ENCODE measurements at regions not wholly inside any gene's neighbourhood (a gene's known extent, or its start where the extent isn't known, plus 50 kb on each side); places are given as distances from the start of the nearest gene placed in this dataset.

DNA sequence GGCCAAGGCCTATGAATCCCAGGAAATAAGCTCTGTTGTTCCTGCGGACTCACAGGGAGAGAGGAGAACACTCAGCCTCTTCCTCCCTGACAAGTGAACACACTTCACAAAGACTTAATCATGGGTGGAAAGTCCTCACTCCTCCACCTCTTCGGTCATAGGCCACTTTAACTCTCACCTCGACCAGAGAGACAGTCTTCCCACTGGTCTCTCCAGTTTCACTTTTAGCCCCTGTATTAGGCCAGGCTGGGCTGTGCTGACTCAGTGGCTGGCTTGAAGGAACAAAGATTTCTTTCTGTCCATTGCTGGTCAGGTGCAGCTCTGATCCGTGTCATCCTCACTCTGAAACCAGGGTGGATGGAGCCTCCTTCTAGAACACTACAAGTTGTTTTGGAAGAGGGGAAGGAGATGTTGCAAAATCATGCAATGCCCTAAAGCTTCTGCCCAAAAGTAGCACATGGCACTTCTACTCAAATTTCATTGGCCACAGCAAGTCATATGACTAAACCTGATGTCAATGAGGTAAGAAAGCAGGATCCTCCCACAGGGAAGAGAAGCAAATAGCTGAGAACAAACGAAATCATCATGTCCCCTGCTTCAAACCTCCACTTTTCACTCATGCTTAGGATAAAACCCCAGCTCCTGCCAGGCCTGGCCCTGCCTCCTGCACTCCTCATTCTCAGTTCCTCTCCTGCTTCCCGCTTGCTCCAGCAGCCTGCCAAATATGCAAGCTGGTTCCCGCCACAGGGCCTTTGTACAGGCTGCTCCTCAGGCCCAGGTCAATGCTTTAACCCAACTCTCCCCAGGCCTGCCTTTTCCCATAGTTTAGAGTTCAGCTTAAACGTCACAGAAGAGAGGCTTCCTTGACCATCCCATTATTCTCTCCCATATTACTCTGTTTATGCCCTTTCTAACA is 150.5 kb upstream of the RUNX3 start:
- DNase-seq: no peak

- no peak for DNase-seq
Measured at GRCh38 chr1:25079048-25079447, 149.0 kb upstream of the RUNX3 start.

DNA sequence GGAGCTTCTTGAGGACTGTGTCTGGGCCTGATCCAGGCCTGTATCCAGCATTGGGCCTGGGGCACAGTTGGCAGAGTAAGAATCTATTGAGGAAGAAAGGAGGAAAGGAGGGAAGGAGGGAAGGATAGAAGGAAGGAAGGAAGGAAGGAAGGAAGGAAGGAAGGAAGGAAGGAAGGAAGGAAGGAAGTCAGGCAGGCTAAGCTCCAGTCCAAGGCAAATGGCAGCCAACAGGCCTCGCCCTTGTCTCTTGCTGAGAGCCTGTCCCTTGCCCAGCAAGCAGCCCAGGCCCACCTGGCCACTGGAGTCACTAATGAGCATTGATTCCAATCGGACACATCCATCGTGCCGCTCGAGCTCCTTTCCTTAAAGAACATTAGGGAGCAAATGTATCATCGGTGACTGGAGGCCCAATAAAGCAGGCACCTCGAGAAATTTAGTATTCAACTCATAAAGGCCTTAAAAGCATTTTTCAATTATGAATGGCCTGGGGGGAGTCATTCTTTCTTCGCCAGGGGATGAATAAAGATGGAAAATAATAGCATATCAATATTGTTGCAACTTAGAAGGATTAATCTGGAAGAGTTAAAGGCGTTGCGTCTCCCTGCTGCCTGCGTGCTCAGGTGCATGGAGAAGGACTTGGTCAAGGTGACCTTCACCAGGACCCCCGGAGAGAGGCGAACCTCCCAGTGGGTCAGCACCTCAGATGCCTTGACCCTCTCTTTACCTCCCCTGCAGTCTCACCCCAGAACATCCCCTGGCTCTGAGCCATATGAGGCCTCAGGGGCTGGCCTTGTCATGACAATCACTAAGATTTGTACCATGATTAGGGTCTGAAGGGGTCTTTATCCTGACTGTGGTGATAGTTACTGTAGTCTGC is 144.5 kb upstream of the RUNX3 start:
- DNase-seq: no peak

DNA sequence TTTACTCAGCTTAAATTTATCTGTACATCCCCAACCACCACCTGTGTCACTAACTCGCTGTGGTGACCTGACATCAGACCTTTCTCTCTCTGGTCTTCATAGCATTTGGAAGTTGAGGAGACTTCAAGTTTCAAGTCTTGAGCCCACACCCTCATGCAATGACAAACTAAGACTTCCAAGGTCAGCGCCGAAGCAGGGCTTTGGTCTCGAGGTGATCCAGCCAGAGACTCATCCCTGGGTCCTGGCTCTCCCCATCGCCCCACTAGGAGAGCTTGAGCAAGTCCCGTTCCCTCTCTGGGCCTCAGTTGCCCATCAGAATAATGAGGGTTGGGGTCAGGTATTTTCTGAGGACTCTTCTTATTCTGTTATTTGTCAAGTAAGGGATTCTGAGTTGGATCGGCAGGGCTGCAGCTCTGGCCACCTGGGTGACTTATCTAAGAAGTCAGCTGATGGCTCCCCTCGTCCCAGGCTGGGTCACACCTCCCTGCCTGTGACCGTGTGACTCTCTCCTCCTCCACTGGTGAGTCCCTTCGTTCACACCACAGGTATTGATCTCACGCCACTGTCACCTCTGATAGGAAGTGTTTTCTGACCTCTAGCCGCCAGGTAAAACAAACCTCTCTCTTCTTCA is 143.7 kb upstream of the RUNX3 start:
- DNase-seq: no peak

DNA sequence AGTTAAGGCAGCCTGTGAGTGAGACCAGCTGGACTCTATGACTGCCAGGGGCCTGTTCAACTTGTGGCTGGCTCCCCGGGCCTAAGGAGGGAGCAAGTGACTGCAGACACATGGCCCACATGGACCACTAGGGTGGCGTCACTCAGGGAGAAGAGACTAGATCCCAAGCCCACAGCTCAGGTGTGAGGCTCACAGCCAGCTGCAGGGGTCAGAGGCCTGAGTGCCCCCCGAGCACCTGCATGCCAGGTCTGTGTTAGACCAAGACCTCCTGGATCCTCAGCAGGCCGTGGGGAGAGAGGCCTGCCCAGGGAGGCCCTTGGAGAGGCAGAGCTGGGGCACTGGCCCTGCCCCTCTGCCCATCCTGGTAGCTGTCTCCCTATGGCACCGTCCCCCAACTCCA is 142.4 kb upstream of the RUNX3 start:
- DNase-seq: no peak

DNA sequence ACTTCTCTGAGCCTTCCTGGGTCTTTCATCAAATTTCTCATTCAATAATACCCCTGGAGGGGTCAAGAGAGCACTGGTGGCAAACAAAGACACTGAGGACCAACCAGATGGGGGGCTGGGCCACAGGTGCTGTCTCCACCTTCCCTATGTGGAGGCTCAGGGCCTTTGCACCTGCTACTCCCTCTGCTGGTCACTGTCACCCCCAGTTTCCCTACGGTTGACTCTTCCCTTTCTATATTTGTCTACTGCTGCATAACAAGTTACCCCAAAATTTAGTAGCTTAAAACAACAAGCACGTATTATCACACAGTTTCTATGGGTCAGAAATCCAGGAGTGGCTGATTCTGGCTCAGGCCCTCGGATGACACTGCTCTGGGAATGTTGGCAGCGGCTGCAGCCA is 138.8 kb upstream of the RUNX3 start:
- DNase-seq: no peak

DNA sequence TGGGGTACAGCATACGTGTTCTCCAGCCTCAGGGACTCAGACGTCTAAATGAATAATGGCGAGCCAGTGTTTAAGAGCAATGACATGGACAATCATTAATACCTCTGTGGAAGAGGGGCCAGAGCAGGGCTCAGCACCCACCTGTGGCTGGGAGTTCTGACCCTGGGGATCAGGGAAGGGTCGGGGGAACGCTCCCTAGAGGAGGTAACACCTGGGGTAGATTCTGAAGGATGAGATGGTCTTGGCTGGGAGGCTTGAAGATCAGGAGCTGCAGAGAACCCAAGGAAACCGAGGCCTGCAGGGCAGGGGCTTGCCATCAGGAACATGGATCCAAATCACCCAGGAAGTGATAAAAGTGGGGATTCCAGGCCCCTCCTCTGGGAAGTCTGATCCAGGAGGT is 138.2 kb upstream of the RUNX3 start:
- DNase-seq: no peak

- no peak for DNase-seq
Measured at GRCh38 chr1:25067518-25068251, 137.6 kb upstream of the RUNX3 start.

DNA sequence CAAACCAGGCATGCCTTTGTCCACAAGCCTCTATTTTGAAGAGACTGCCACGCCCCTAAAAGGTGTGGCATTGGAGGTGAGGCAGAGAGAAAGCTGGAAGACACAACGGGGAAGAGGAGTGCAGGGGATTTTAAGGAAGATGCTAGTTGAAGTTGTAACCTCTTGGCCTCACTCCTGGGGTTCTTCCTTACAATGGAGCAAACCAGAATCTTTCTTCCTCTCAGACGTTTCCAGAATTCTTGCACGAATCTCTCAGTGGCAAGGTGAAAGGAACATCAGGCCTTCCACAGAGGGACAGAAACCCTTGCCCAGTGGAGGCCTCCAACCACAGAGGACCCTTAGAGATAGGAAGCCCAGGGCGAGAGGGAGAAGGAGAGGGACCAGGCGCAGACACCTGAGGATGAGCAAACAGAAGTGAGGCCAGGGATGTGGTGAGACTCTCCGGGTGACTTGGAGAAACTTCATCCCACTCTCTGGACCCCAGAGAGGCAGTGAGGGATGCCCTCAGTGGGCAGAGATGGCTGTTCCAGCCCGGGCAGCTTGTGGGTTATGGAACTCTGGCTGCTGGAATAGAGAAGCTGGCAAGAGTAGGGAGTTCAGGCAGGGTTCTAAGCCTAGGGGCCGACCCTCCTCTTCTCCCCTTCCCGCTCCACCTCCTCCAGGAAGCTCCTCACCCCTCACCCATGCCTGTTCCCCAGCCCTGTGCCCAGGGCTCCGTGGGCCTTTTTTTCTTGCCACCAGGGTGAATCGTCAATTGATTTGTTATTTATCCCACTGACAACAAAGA is 136.8 kb upstream of the RUNX3 start:
- no peak for DNase-seq

DNA sequence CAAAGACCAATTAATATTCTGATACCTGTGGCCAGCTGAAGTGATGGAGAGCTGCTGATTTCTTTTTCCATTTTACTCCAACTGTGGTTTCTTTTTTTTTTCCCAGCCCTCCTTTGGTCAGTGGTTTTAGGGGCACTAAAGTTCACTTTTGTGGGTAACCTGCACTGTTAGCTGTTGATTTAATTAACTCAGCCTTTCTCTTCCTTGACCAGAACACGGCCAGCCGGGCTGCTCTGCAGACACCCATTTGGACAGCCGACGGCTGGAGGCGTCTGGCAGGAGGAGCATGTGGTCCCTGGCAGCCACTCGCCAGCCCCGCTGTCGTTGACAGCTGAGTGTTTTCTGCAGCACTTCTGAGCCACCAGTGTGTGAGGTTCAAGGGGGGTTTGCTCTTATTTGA is 136.2 kb upstream of the RUNX3 start:
- DNase-seq: no peak

- peak; percentile 44 for DNase-seq
Measured at GRCh38 chr1:25065795-25066238, 135.7 kb upstream of the RUNX3 start.

GRCh38 chr1:25065321-25065721 is 135.2 kb upstream of the RUNX3 start:
- no peak for DNase-seq

DNA sequence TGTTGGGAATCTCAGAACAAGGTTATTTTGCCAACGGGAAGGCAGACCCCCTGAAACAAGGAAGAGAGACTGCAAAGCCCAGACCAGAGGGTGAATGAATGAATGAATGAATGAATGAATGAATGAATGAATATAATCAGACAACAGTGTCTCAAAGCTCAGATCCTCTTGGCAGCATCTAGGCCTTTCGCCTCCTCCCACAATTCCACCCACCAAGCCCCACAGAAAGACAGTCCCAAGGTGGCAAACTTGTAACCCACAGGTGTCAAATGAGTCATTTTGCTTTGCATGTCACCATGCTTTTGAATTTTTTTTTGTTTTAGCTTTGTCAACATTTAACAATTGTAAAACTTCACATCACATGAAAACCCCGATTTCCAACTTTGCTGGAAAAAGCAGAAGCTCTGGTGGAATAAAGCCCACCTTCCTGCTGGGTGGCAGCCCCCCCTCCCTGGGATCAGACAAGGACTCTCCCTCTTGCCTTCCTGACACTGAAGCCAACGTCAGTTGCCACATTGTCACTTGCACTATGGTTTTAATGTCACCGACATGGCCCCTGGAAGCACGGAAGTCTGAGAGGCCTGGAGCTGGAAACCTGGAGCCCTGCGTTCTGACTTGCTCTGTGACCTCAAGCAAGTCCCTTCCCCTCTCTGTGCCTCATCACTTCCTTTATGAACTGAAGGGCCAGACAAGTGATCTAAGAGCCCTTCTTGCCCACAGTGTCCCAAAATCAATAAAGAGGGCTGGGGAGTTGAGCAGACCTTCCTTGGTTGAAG is 134.6 kb upstream of the RUNX3 start:
- DNase-seq: no peak

- no peak for DNase-seq
Measured at GRCh38 chr1:25063591-25064416, 133.7 kb upstream of the RUNX3 start.

- DNase-seq: no peak
Measured at GRCh38 chr1:25062621-25063255, 132.7 kb upstream of the RUNX3 start.

- no peak for DNase-seq
Measured at GRCh38 chr1:25061261-25061995, 131.4 kb upstream of the RUNX3 start.

DNA sequence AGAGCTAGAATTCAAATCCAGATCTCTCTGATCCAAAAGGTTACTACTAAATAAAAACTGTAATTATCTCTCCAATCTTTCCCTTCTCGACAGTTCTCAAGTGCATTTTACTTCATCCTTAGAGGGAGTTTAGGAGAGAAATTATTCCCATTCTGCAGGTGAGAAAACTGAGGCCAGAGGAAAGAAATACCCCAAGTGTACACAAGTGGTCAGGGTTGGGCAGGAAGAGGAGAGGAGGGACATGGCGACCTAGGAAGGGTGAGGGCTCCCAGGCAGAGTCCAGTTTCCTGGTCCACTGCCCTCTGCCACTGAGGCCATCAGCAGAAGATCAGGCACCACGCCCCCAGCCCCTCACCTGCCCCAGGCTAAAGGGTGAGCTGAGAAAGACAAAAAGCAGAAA is 127.1 kb upstream of the RUNX3 start:
- DNase-seq: no peak

DNA sequence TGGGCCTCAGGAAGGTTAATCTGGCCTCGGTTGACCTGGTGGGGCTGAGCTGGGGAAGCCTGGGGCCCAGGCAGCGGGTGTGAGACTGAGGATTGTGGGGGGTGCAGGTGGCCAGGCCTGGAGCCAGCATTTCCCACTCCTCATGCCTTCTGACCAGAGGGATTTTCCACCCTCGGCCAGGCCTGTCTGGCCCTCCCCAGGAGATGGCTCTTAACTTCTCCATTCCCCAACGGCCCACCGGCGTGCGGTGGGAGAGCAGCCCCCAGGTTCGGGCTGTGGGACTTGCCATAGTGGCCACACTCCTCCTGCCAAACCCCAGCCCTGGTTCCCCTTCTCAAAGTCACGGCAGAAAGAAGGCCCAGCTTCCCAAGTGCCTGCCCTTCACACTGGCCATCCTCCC is 126.5 kb upstream of the RUNX3 start:
- DNase-seq: no peak

- no peak for DNase-seq
Measured at GRCh38 chr1:25055961-25056360, 125.9 kb upstream of the RUNX3 start.

Data from left hindlimb (tissue), 1 donor.